ENCODE measurements at regions not wholly inside any gene's neighbourhood (a gene's known extent, or its start where the extent isn't known, plus 50 kb on each side); places are given as distances from the start of the nearest gene placed in this dataset.

GRCh38 chr12:58541300-58541690, 379.0 kb downstream of the LRIG3 start:
- TF ChIP-seq SPI1 (IDR thresholded peaks at IDR 0.05; ENCODE audit: borderline replicate concordance, low read depth) (no peak), POLR2AphosphoS5 (IDR thresholded peaks at IDR 0.05; ENCODE audit: low read depth) (no peak), GABPA (IDR thresholded peaks at IDR 0.05; ENCODE audit: low read depth) (no peak)
- Histone ChIP-seq H3K4me3 (replicated peaks; ENCODE audit: insufficient read depth, low read length) (no peak overlapping the region), H3K27me3 (ENCODE audit: insufficient read depth, poor library complexity, severe bottlenecking) (no peaks in the 10 kb centered on the region), H3K27ac (replicated peaks) (no peak overlapping the region)
- DNase-seq (ENCODE audit: low read depth in 1 of 2, low spot score in 1 of 2): no peak

- TF ChIP-seq POLR2AphosphoS5 (IDR thresholded peaks at IDR 0.05; ENCODE audit: low read depth) (no peak), SPI1 (IDR thresholded peaks at IDR 0.05; ENCODE audit: borderline replicate concordance, low read depth) (no peak)
- no peak for DNase-seq (ENCODE audit: low read depth in 1 of 2, low spot score in 1 of 2)
Observed at GRCh38 chr12:58544281-58544680, 376.0 kb downstream of the LRIG3 start.

GRCh38 chr12:58547217-58547616, 373.1 kb downstream of the LRIG3 start:
- Histone ChIP-seq H3K4me3 (replicated peaks; ENCODE audit: insufficient read depth, low read length) (no peak overlapping the region), H3K27ac (replicated peaks) (no peak overlapping the region), H3K27me3 (ENCODE audit: insufficient read depth, poor library complexity, severe bottlenecking) (no peaks in the 10 kb centered on the region)
- TF ChIP-seq SPI1 (IDR thresholded peaks at IDR 0.05; ENCODE audit: borderline replicate concordance, low read depth) (no peak), CTCF (IDR thresholded peaks at IDR 0.05; ENCODE audit: insufficient read depth, low read length) (no peak), GABPA (IDR thresholded peaks at IDR 0.05; ENCODE audit: low read depth) (no peak), REST (IDR thresholded peaks at IDR 0.05; ENCODE audit: insufficient replicate concordance, low read depth) (no peak), POLR2AphosphoS5 (IDR thresholded peaks at IDR 0.05; ENCODE audit: low read depth) (no peak)
- no peak for DNase-seq (ENCODE audit: low read depth in 1 of 2, low spot score in 1 of 2)

More at GRCh38 chr12:58544281-58544680, 376.0 kb downstream of the LRIG3 start:
- Histone ChIP-seq H3K27ac (replicated peaks) (no peak overlapping the region), H3K27me3 (ENCODE audit: insufficient read depth, poor library complexity, severe bottlenecking) (no peaks in the 10 kb centered on the region), H3K4me3 (replicated peaks; ENCODE audit: insufficient read depth, low read length) (no peak overlapping the region)

- DNase-seq (ENCODE audit: low read depth in 1 of 2, low spot score in 1 of 2): no peak
- Histone ChIP-seq H3K27ac (replicated peaks) (no peak overlapping the region), H3K27me3 (ENCODE audit: insufficient read depth, poor library complexity, severe bottlenecking) (no peaks in the 10 kb centered on the region), H3K4me3 (replicated peaks; ENCODE audit: insufficient read depth, low read length) (no peak overlapping the region)
- TF ChIP-seq REST (IDR thresholded peaks at IDR 0.05; ENCODE audit: insufficient replicate concordance, low read depth) (no peak), SPI1 (IDR thresholded peaks at IDR 0.05; ENCODE audit: borderline replicate concordance, low read depth) (no peak), CTCF (IDR thresholded peaks at IDR 0.05; ENCODE audit: insufficient read depth, low read length) (no peak), POLR2AphosphoS5 (IDR thresholded peaks at IDR 0.05; ENCODE audit: low read depth) (no peak), GABPA (IDR thresholded peaks at IDR 0.05; ENCODE audit: low read depth) (no peak)
Observed at GRCh38 chr12:58548801-58549200, 371.5 kb downstream of the LRIG3 start.

- no peak overlapping the region for H3K4me3 ChIP-seq (replicated peaks; ENCODE audit: insufficient read depth, low read length)
- H3K27me3 ChIP-seq (ENCODE audit: insufficient read depth, poor library complexity, severe bottlenecking): no peaks in the 10 kb centered on the region
- DNase-seq (ENCODE audit: low read depth in 1 of 2, low spot score in 1 of 2): no peak
- TF ChIP-seq GABPA (IDR thresholded peaks at IDR 0.05; ENCODE audit: low read depth) (no peak), CTCF (IDR thresholded peaks at IDR 0.05; ENCODE audit: insufficient read depth, low read length) (no peak), REST (IDR thresholded peaks at IDR 0.05; ENCODE audit: insufficient replicate concordance, low read depth) (no peak), POLR2AphosphoS5 (IDR thresholded peaks at IDR 0.05; ENCODE audit: low read depth) (no peak), SPI1 (IDR thresholded peaks at IDR 0.05; ENCODE audit: borderline replicate concordance, low read depth) (no peak)
- H3K27ac ChIP-seq (replicated peaks): no peak overlapping the region
Observed at GRCh38 chr12:58554522-58555157, 365.7 kb downstream of the LRIG3 start.

Measured in HL-60 (cell line).